Stimulated activated CD4-positive, alpha-beta T cell treated with anti-CD3 and anti-CD28 coated beads, TNF-alpha, amount 100 ng/mL, for 48 hours (primary cell): ENCODE measurements at regions not wholly inside any gene's neighbourhood (a gene's known extent, or its start where the extent isn't known, plus 50 kb on each side); places are given as distances from the start of the nearest gene placed in this dataset.
"Not testable (repeated sequence)": the region's sequence is repeated elsewhere in the genome, so short reads cannot be mapped to it uniquely, and the experiment has no call there.

Experiments
- DNase-seq, 3 donors: peaks; one replicate each; pipeline ENCODE4 v3.0.0-alpha.2; 2020; ENCODE audit warnings: low read depth in 3 of 3

GRCh38 chr3:176347424-176348146 lies 849.7 kb downstream of the TBL1XR1 start:
- no peak for DNase-seq

GRCh38 chr3:176341963-176342362 lies 855.3 kb downstream of the TBL1XR1 start:
- DNase-seq: no peak

GRCh38 chr3:176328666-176329065 lies 868.6 kb downstream of the TBL1XR1 start:
- no peak for DNase-seq

GRCh38 chr3:176328198-176328597 lies 869.1 kb downstream of the TBL1XR1 start:
- DNase-seq: no peak

- not testable (repeated sequence) for DNase-seq
Observed at GRCh38 chr3:176326894-176327490, 870.3 kb downstream of the TBL1XR1 start.

- DNase-seq: not testable (repeated sequence)
Observed at GRCh38 chr3:176321532-176321931, 875.8 kb downstream of the TBL1XR1 start.

GRCh38 chr3:176321099-176321498 lies 876.2 kb downstream of the TBL1XR1 start:
- DNase-seq: no peak

- DNase-seq: no peak
Observed at GRCh38 chr3:176313426-176313825, 883.9 kb downstream of the TBL1XR1 start.

- no peak for DNase-seq
Observed at GRCh38 chr3:176310641-176311040, 886.6 kb downstream of the TBL1XR1 start.

GRCh38 chr3:176302271-176302670 lies 895.0 kb downstream of the TBL1XR1 start:
- DNase-seq: no peak

GRCh38 chr3:176296066-176296597 lies 901.1 kb downstream of the TBL1XR1 start:
- DNase-seq: no peak

GRCh38 chr3:176293276-176293675 lies 904.0 kb downstream of the TBL1XR1 start:
- DNase-seq: no peak

- no peak for DNase-seq
Observed at GRCh38 chr3:176286476-176287085, 910.7 kb downstream of the TBL1XR1 start.

- DNase-seq: no peak
Observed at GRCh38 chr3:176275538-176275937, 921.7 kb downstream of the TBL1XR1 start.

- DNase-seq: no peak
Observed at GRCh38 chr3:176275113-176275512, 922.2 kb downstream of the TBL1XR1 start.

- DNase-seq: no peak
Observed at GRCh38 chr3:176274161-176274560, 923.1 kb downstream of the TBL1XR1 start.

- no peak for DNase-seq
Observed at GRCh38 chr3:176262071-176262470, 935.2 kb downstream of the TBL1XR1 start.

- DNase-seq: no peak
Observed at GRCh38 chr3:176247191-176247590, 950.1 kb downstream of the TBL1XR1 start.

GRCh38 chr3:176219970-176220369 lies 977.3 kb downstream of the TBL1XR1 start:
- DNase-seq: no peak

- DNase-seq: no peak
Observed at GRCh38 chr3:176214758-176215157, 982.5 kb downstream of the TBL1XR1 start.

- DNase-seq: not testable (repeated sequence)
Observed at GRCh38 chr3:176213314-176213713, 984.0 kb downstream of the TBL1XR1 start.

GRCh38 chr3:176208915-176209314 lies 988.4 kb downstream of the TBL1XR1 start:
- DNase-seq: no peak

- DNase-seq: no peak
Observed at GRCh38 chr3:176208283-176208682, 989.0 kb downstream of the TBL1XR1 start.
